ENCODE measurements at regions not wholly inside any gene's neighbourhood (a gene's known extent, or its start where the extent isn't known, plus 50 kb on each side); places are given as distances from the start of the nearest gene placed in this dataset.

DNA sequence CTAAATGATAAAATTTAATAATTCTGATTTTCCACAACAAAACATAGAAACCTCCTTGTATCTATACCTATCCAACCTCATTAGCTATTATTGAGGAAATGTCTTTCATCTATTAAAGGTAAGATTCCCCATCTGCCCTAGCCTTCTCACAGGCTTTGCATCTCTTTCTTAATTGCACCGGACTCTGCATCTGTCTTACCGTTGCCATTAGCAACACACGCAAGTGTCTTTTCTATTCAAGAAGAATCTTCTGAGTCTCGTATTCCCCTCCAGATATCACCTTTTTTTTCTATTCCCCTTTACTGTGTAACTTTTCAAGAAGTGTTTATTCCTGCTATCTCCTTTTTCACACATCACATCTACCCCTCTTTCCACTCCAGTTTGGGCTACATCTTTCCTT, 500.0 kb downstream of the NOVA1 start:
- TF ChIP-seq, protein P1, sequence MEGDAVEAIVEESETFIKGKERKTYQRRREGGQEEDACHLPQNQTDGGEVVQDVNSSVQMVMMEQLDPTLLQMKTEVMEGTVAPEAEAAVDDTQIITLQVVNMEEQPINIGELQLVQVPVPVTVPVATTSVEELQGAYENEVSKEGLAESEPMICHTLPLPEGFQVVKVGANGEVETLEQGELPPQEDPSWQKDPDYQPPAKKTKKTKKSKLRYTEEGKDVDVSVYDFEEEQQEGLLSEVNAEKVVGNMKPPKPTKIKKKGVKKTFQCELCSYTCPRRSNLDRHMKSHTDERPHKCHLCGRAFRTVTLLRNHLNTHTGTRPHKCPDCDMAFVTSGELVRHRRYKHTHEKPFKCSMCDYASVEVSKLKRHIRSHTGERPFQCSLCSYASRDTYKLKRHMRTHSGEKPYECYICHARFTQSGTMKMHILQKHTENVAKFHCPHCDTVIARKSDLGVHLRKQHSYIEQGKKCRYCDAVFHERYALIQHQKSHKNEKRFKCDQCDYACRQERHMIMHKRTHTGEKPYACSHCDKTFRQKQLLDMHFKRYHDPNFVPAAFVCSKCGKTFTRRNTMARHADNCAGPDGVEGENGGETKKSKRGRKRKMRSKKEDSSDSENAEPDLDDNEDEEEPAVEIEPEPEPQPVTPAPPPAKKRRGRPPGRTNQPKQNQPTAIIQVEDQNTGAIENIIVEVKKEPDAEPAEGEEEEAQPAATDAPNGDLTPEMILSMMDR (IDR thresholded peaks at IDR 0.05 in 8 of 11, conservative IDR thresholded peaks at IDR 0.05 in 3 of 11), result no peak
- no peak for TF ChIP-seq POLR2A (IDR thresholded peaks at IDR 0.05)
